Gastrocnemius medialis (tissue), 4 donors: ENCODE measurements at regions not wholly inside any gene's neighbourhood (a gene's known extent, or its start where the extent isn't known, plus 50 kb on each side); places are given as distances from the start of the nearest gene placed in this dataset.

Source experiments
- ATAC-seq, 2 donors: fragments of 150-250 bp; one replicate each; pipeline ENCODE4 v1.9.1; 2016
- DNase-seq, 2 donors: peaks; one replicate each; pipeline ENCODE4 v3.0.0-alpha.2; 2019
- H3K27ac ChIP-seq, 4 donors: fragments of 200-600 bp; sonication (generic); 1 replicate in 1 of 4; 2 replicates in 3 of 4; pipeline ENCODE4 v1.5.1; 2016 to 2018; ENCODE audit warnings: mild to moderate bottlenecking in 2 of 4, moderate library complexity in 1 of 4
- H3K27me3 ChIP-seq, 3 donors: fragments of 200-600 bp; sonication (generic) in 2 of 3; 1 replicate in 1 of 3; 2 replicates in 2 of 3; pipeline versions ENCODE4 v1.5.1 to v1.6.0; 2016 to 2019; ENCODE audit warnings: mild to moderate bottlenecking in 1 of 3, moderate library complexity in 1 of 3
- H3K36me3 ChIP-seq, 2 donors: fragments of 200-600 bp; sonication (generic) in 1 of 2; one replicate each; pipeline ENCODE4 v1.5.1; 2017 to 2018
- H3K4me1 ChIP-seq, 2 donors: fragments of 200-600 bp; sonication (generic) in 1 of 2; one replicate each; pipeline ENCODE4 v1.5.1; 2016 to 2017; ENCODE audit warnings: mild to moderate bottlenecking in 2 of 2
- H3K4me3 ChIP-seq, 4 donors: fragments of 200-600 bp; sonication (generic) in 3 of 4; 1 replicate in 1 of 4; 2 replicates in 3 of 4; pipeline ENCODE4 v1.5.1; 2016 to 2019; ENCODE audit warnings: mild to moderate bottlenecking in 2 of 4
- H3K9me3 ChIP-seq, 3 donors: fragments of 200-600 bp; sonication (generic) in 2 of 3; 1 replicate in 1 of 3; 2 replicates in 2 of 3; pipeline ENCODE4 v1.5.1; 2016 to 2019
- POLR2A ChIP-seq, 2 donors: fragments of 450-650 bp; IDR thresholded peaks; one replicate each; pipeline ENCODE4 v1.6.1; 2017; ENCODE audit warnings: antibody characterized with exemption in 2 of 2, mild to moderate bottlenecking in 2 of 2, moderate library complexity in 2 of 2
- in situ Hi-C, 4 donors: fragments of 200-750 bp; cut with MboI; loops; one replicate each; pipeline versions ENCODE4 v1.15.0 to v1.8.0; 2017; ENCODE audit warnings: low sequenced_read_pairs in 4 of 4
- intact Hi-C: fragments of 100-400 bp; cut with DNase I; formaldehyde crosslinking; loops from one replicate; pipeline ENCODE4 v1.15.1; 2023; ENCODE audit warnings: low total_unique reads
- TF ChIP-seq, protein P1 (sequence below), 5 experiments: fragments of 450-650 bp in 3 of 5; fragments of 200-600 bp in 2 of 5; sonication (generic) in 2 of 5; IDR thresholded peaks in 4 of 5; conservative IDR thresholded peaks in 1 of 5; 1 replicate in 4 of 5; 2 replicates in 1 of 5; pipeline ENCODE4 v1.5.1; 2016 to 2019; ENCODE audit warnings: antibody characterized with exemption in 5 of 5, mild to moderate bottlenecking in 3 of 5, moderate library complexity in 3 of 5

DNA sequence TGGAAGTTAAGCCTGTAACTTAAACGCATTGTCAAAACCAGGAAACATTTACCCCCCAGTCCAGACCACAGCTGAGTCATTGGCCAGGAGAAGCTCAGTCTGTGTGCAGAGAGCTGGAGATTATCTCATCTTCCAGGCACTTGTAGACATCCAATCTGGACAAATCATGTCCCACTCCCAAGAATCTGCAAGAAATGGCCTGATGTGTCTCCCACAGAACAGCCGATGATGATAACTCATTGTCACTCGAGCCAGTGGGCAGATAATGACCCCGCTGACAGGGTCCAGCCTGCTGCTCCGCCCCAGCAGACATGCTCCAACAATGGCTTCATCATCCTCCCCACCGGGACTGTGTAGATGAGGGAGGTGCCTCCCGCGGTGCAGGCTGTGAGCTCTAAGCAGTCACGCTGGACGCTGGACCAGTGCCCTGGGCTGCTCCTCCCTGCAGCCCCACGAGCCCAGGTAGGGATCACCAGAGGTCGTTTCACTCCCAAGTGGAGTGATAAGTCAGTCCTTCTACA, 322.5 kb downstream of the C16orf95 start:
- ATAC-seq = no peak
- TF ChIP-seq, protein P1, sequence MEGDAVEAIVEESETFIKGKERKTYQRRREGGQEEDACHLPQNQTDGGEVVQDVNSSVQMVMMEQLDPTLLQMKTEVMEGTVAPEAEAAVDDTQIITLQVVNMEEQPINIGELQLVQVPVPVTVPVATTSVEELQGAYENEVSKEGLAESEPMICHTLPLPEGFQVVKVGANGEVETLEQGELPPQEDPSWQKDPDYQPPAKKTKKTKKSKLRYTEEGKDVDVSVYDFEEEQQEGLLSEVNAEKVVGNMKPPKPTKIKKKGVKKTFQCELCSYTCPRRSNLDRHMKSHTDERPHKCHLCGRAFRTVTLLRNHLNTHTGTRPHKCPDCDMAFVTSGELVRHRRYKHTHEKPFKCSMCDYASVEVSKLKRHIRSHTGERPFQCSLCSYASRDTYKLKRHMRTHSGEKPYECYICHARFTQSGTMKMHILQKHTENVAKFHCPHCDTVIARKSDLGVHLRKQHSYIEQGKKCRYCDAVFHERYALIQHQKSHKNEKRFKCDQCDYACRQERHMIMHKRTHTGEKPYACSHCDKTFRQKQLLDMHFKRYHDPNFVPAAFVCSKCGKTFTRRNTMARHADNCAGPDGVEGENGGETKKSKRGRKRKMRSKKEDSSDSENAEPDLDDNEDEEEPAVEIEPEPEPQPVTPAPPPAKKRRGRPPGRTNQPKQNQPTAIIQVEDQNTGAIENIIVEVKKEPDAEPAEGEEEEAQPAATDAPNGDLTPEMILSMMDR (IDR thresholded peaks at IDR 0.05 in 4 of 5, conservative IDR thresholded peaks at IDR 0.05 in 1 of 5) = no peak
- TF ChIP-seq POLR2A (IDR thresholded peaks at IDR 0.05) = no peak
- in situ Hi-C loops = no loop called here
- Histone ChIP-seq H3K4me3 (no peak overlapping the region), H3K4me1 (no peaks in the 10 kb centered on the region), H3K27ac (no peak overlapping the region), H3K27me3 (peaks cover 7 to 11% (median 7%) of the 10 kb centered on the region in 3 donors), H3K9me3 (no peaks in the 10 kb centered on the region), H3K36me3 (no peaks in the 10 kb centered on the region)
- intact Hi-C loops = no loop called here
- no peak for DNase-seq

DNA sequence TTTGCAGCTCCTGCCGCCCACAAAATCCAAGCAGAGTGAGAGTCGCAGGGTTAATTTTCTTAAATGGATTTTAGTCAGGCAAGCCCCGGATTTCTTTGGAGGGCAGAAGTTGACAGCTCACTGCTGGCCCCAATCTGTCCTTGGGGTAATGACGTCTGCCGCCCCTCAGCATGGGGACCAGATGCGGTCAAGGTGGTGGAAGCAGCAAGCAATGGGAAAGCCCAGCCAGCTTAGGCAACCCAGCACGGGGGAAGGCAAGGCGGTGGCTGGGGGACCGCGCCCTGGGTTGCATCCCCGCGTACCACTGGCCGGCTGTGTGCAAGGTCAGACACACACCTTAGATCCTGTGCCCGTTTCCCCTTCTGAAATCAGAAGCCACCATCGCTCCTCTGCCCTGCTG, 321.7 kb downstream of the C16orf95 start:
- DNase-seq = no peak
- no peak for TF ChIP-seq POLR2A (IDR thresholded peaks at IDR 0.05)
- TF ChIP-seq, protein P1 (IDR thresholded peaks at IDR 0.05 in 4 of 5, conservative IDR thresholded peaks at IDR 0.05 in 1 of 5) = no peak
- Histone ChIP-seq H3K27ac (no peak overlapping the region), H3K4me1 (no peaks in the 10 kb centered on the region), H3K4me3 (no peak overlapping the region), H3K36me3 (no peaks in the 10 kb centered on the region), H3K9me3 (no peaks in the 10 kb centered on the region), H3K27me3 (peaks cover 7 to 11% (median 7%) of the 10 kb centered on the region in 3 donors)
- no peak for ATAC-seq
- intact Hi-C loops = no loop called here
- in situ Hi-C loops = no loop called here

DNA sequence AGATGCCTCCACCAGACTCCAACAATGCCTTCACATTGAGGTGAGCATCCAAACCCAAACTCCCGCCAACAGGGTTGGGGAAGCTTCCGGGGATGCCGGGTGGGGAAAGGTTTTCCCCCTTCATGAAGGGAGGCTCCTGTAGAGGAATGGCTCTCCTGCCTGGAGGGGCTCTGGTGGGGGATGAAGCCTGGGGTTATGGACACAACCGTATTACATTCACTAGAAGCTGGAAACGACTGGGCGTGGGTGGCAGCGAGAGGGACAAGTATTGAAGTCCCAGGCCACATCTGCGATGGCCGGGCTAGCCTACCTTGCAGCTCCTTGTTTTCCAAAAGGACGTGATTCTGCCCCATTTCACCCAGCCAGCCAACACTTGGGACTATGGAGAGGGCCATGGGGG, 321.1 kb downstream of the C16orf95 start:
- Histone ChIP-seq H3K27ac (no peak overlapping the region), H3K4me1 (no peaks in the 10 kb centered on the region), H3K27me3 (peaks cover 7 to 11% (median 7%) of the 10 kb centered on the region in 3 donors), H3K4me3 (no peak overlapping the region), H3K9me3 (no peaks in the 10 kb centered on the region), H3K36me3 (no peaks in the 10 kb centered on the region)
- in situ Hi-C loops (no loop called here), intact Hi-C loops (no loop called here)
- DNase-seq (no peak), ATAC-seq (no peak)
- TF ChIP-seq POLR2A (IDR thresholded peaks at IDR 0.05) = no peak
- TF ChIP-seq, protein P1 (IDR thresholded peaks at IDR 0.05 in 4 of 5, conservative IDR thresholded peaks at IDR 0.05 in 1 of 5) = no peak

DNA sequence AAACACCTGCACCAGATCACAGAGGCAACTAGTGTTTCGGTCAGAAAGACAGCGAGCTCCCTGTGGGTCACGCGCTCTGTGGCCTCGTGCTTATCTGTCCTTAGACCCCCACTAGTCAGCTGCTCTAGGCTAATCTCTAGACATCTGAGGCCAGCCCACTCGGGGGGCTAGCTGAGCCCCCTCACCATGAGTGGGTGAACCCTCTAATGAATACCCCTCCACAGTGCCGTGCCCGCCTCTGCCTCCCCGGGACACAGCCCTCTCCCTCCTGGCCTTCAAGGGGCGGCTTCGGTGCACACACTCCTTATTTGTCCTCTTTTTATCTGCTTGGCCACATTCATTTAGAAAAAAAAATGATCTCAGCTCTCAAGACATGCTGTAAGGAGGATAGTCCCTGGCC, 320.1 kb downstream of the C16orf95 start:
- intact Hi-C loops = no loop called here

More for the DNA sequence above, 320.1 kb downstream of the C16orf95 start:
- Histone ChIP-seq H3K4me3 (no peak overlapping the region), H3K36me3 (no peaks in the 10 kb centered on the region), H3K27me3 (peaks cover 7 to 11% (median 7%) of the 10 kb centered on the region in 3 donors), H3K4me1 (no peaks in the 10 kb centered on the region), H3K27ac (no peak overlapping the region), H3K9me3 (no peaks in the 10 kb centered on the region)
- in situ Hi-C loops = no loop called here
- DNase-seq = no peak
- ATAC-seq = no peak
- TF ChIP-seq, protein P1 (IDR thresholded peaks at IDR 0.05 in 4 of 5, conservative IDR thresholded peaks at IDR 0.05 in 1 of 5) = no peak
- TF ChIP-seq POLR2A (IDR thresholded peaks at IDR 0.05) = no peak
